Stimulated activated CD8-positive, alpha-beta memory T cell treated with anti-CD3 and anti-CD28 coated beads, Interleukin-15, amount 100 ng/mL, for 24 hours (primary cell): ENCODE measurements at regions not wholly inside any gene's neighbourhood (a gene's known extent, or its start where the extent isn't known, plus 50 kb on each side); places are given as distances from the start of the nearest gene placed in this dataset.
"Not testable (repeated sequence)": the region's sequence is repeated elsewhere in the genome, so short reads cannot be mapped to it uniquely, and the experiment has no call there.

Experiments
- DNase-seq: peaks from one replicate; pipeline ENCODE4 v3.0.0-alpha.2; 2020; ENCODE audit warnings: low read depth

DNA sequence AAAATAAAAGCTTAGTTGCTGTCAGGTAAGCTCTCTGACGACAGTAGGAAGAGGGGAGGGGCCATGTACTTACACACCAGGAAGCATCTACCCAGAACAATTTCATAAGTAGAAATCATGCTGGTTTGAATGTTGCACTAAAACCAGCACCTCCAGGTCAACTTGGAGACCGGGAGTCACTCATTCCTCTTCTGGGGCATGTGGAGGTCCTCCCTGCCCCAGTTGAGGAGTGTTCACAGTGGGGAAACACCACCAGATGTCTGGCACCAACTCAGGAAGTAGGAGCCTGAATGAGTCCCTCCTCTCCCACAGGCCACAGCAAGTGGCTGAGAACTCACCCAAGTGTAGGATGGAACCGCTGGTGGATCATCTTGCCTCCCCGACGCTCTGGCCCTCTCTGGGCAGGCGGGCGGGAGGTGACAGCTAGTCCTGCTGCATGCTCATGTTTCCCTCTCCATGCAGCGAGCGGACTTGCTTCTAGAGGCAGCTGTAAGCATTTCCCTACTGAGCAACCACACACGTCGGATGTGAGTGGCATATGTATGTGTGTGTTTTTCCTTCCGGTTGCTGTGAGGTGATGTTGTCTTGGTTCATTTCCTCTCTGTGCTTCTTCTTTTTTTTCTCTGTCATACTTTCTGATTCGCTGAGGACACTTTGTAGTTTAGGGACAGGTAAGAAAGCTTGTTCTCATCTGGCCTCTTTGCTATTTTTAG, 149.5 kb upstream of the NEDD9 start:
- DNase-seq = peak; percentile 27

DNA sequence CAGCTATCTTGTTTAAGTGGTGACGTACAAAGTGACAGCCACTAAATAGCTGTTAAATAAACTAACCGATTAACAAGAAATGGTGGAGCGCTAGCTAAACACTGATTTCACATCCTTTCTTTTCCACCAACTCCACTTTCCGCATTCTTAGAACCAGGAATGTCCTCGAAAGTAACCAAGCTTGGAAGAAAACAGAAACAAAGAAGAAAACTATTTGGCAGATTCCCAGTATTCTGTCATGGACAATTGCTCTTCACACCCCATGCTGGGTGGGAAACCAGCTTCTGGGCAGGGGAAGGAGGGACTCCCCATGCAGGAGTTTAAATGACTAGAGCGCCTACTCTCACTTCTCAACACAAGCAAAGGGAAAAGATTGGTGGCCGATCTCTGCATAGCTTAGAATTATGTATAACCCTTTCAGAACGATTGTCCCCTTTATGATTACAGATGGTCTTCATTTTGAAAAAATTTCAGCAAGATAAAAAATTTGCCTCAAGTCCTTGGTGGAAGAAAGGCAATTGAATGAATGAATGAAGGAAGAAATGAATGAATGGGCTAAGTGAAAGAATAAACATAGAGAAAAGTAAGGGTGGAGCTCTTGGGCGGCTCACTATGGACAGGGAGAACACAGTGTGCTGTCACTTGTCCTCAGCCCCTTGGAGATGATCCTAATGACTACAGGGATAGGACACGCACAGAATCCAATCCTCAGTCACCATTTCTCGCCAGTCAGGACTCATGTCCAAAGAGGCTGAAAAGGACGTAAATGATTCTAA, 148.7 kb upstream of the NEDD9 start:
- DNase-seq = no peak

DNA sequence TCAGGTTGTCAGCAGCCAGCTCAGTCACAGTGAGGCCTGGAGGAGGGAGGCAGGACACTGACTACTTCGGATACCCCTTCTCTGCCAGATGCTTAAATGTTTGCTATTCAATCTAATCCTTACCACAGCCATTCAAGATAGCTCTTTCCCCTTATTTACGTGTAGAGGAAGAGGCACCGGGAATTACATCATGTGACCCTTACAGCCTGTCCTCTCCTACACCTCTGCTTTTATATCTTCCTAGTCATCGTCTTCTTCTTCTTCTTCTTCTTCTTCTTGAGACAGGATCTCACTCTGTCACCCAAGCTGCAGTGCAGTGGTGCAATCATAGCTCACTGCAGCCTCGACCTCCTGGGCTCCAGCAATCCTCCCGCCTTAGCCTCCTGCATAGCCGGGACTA, 148.1 kb upstream of the NEDD9 start:
- no peak for DNase-seq

DNA sequence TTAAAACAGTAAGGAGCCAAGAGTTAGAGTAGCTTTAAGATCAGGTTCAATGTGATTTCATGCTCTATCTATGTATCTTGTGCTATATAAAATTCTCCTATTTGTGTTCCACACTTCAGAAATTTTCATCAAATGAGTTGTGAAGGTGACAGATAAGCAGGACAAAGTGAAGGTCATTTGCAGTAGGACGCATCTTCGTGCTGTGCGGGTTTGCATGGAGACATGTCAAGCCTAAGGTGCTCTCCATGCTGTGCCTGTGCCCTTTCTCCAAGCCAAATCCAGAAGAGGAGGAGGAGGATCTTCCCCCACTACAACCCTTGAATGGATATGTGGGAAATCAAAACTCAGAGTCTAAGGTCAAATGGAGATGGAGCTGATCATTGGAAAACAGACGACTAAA, 147.3 kb upstream of the NEDD9 start:
- DNase-seq = no peak

DNA sequence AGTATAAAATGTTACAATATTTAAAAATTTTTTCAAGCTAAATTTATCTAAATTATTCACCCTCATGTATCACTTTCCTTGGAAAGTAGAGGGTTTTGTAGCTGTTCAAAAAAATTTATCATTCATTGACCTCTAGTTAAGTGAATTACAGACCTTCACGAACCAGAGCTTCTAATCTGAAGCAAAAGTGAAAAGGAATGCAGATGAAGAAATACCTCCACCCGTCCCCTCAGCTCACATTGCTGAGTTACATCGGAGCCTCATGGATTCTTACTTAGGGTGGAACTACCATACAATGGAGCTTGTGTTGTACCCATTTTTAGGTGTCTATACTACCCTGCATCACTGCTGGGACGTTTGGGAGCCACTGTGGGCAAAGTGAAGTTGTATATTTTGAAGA, 146.2 kb upstream of the NEDD9 start:
- no peak for DNase-seq

DNA sequence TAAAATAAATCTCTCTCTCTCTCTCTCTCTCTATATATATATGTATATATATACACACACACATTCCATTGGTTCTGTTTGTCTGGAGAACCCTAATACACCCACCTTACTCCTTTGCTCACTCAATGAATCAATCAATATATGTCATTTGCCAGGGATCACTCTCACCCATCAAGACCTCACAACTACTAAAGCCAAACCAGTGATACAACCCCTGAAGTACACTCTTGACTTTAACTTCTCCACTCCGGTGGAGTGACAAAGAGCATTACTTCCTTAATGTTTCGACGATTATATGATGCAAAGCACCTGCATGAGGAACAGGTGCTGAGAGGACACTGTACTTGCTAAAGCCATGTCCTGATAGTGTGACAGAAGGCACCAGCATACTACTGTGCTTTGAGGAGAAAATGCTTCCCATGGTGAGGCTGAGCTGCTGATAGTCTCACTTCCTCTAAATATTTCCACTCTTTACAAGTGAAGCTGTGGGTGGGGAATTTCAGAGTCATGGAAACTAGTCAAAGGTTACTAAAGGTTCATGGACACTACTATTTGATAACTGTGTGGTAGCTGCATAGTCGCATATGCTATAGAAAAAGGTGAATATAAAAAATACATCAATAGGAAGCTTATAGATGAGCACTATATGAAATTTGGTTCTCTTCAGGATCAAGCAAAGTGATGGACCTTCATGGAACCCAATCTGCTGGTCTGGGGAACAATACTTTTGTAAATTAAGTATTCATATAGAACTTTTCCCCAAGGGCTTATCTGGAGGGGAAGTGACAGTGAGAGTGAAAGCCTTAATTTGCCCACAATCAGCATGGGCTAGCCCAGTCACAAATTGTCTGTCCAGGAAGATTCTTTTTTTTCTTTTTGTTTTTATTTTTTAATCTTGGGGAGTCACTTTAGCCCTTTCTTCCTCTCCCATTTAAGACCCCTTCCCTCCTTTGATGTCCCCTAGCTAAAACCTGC, 141.9 kb upstream of the NEDD9 start:
- DNase-seq = no peak

DNA sequence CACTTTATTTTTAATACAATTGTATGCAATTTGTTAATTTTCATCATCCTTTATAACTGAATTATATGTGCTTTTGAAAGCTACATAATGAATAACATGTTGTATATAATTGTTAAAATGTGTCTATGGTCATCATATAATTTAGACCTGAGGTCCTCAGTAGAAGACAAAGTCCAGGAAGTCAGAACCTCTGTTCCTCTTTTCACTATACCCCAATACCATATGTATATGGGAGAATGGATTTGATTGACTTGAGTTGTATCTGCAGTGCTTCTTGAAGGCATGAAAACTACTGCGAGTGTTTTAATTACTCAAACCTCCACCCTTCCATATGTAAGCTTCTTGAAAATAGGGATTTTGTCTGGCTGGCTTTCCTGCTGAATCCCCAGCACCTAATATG, 140.7 kb upstream of the NEDD9 start:
- DNase-seq = no peak

DNA sequence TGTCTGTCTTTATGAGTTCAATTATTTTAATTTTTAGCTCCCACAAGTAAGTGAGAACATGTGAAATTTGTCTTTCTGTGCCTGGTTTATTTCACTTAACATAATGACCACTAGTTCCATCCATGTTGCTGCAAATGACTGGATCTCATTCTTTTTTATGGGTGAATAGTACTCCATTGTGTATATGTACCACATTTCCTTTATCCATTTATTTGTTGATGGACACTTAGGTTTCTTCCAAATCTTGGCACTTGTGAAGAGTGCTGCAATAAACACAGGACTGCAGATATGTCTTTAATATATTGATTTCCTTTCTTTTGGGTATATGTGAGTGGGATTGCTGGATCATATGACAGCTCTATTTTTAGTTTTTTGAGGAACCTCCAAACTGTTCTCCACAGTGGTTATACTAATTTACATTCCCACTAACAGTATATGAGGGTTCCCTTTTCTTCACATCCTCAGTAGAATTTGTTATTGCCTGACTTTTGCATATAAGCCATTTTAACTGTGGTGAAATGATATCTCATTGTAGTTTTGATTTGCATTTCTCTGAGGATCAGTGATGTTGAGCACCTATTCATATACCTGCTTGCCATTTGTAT, 139.8 kb upstream of the NEDD9 start:
- DNase-seq = not testable (repeated sequence)

DNA sequence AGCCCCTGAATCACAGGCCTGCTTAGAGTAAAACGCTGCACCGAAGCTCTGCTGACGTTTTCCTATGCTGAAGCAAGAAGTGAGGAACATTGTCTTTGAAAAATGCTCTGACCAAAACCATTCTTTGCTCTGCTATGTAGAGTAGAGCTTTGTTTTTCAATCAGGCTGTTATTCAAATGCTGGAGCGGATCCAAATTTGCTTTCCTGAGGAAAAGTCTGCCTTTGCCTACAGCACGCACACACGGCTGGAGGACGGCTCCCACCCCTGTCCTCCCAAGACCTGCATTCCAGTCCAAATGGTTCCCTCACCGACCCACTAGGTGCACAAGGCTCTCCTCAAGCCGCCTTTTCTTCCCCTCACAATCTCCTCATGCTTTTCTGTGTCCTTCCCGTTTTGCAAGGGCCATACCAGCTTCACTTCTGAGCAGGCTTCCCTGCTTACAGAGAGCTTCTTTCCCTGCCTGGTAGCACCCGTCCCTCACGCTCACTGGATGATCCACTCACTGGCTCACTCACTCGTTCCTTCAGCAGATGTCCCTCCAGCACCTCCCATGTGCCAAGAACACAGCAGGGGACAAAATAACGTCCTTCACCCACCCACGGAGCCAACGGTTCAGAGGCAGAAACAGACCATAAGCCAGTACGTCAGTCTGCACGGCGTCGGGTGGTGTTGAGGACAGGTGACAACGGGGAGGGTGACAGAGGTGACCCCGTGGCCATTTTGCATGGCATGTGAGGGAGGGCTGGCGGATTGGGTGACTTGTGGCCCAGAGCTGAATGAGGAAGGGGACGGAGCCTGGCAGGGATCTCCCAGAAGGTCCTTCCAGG, 137.9 kb upstream of the NEDD9 start:
- no peak for DNase-seq

DNA sequence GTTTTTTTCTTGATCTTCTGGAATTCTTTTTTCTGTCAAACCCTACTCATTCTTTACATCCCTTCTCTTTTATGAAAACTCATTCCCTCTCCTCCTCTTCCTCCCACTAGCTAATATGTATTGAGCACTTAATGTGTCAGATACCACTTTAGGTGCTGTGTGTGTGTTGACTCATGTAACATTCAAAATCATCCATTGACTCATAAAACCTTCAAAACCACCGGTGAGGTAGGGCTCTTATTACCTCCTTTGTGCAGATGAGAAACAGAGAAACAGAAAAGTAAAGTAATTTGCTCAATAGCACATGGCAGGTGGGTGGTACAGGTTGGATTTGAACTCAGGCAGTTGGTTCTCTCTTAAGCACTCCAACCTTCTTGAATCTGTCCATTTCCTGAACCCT, 136.3 kb upstream of the NEDD9 start:
- no peak for DNase-seq

DNA sequence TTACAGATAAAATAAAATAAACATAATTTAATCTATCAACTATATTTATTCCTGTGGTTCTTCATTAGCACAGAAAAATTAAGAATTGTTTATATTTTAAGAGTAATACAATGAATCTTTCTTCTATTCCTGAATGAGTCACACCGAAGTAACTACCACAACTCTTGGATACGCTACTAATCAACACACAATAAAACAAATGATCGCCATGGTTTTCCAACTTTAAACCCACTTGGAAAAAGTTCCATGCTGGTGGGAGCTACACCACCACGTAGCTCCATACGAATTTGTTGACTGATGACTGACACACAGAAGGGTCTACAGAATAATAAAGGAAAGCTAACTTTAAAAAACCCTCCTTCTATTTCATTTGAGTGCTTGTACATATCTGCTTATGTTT, 135.8 kb upstream of the NEDD9 start:
- no peak for DNase-seq

DNA sequence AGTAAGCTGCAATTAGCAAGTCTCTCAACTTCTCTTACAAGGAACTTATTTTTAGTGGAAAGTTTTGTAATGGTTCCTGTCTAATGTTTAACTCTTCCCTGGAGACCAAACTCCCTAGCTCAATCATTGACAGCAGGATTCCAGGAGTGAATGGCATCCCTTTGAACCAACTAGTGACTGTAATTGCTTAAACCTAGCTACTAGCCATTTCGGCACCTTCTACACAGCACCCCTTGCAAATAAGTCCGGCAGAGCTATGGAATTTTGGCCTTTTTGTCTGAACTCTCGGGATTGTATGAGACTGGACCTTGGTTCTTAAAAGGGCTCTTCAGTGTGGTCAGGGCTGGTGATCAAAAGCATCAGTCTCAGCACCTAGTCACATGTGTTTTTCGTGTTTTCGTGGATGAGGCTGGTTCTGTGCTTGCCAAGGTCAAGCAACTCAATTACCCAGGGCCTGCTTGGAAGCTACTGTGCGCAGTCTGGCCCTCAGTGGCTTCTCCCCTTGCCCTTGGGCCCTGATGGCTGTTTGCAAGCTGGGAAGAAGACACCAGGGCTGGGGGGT, 135.3 kb upstream of the NEDD9 start:
- DNase-seq = no peak

DNA sequence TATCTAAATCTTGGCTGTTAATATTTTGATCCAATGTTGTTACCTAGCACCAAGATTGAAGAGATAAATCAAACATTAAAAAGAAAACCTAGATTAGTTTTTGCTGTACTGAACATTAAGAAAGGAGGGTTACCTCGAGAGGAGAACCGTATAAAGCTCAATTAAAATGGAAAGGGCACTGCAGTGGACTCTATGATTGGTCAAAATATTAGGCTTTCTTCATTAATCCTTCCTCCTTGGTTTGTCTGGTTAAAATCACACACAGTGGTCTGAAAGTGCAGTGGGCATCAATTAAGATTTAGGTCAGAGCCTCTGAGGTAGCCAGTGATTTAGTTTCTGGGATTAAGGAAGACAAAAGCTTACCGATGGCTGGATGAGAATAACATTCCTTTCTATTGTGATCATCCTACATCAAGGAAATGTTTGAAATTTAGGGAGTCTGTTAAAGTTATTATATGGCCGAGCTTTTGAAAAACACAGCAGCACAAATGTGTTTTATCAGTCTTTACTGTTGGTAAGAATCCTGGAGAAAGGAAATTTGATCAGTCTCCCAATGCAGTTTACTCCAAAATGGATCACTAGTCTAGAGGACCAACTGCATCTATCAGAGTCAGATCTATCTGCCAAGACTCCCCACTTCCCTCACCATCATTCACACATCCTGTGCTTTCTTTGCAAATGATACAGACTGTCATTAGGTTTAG, 134.6 kb upstream of the NEDD9 start:
- DNase-seq = no peak

DNA sequence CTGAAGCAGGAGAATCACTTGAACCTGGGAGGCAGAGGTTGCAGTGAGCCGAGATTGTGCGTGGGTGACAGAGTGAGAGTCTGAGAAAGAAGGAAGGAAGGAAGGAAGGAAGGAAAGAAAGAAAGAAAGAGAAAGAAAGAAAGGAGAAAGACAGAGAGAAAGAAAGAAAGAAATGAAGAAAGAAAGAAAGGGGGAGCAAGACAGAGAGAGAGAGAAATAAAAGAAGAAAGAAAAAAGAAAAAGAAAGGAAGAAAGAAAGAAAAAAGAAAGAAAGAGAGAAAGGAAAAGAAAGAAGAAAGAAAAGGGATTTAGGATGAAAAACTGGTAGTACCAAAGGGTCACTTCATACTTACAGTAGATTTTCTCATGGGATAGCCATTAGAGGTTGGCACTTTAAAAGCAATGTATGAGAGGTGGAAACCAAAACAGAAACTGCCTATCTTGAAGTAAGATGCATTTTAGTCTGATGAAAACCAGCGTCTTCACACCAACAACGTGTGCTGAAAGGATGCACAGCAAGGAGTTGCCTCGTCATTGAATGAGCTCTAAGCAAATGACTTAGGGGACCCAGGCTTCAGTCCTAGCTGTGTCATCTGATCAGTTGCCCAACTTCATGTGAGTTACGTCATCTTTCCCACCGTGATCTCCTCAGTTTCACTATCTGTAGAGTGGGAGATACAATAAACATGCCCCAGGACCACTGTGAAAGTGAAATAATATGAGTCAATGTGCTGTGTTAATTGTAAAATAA, 133.9 kb upstream of the NEDD9 start:
- DNase-seq = no peak

DNA sequence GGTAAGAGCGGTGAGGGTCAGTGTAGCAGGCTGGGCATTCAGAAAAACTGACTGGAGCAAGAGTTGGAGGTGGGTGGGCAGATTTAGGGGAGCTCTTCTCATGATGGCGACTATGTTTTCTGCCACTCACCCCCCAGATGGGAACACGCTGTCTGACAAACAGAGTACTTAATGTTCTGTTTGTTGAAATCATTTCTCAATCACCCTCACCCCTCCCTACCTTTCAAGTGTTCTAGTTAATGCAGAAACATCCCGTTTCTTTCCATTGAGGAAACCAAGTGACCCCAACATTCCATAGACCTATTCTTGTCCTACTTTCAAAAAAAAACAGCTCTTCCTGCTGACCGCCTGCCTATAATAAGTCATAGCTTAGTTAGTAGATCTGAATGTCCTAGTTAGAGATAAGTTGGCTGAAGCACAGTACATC, 132.5 kb upstream of the NEDD9 start:
- DNase-seq = no peak

DNA sequence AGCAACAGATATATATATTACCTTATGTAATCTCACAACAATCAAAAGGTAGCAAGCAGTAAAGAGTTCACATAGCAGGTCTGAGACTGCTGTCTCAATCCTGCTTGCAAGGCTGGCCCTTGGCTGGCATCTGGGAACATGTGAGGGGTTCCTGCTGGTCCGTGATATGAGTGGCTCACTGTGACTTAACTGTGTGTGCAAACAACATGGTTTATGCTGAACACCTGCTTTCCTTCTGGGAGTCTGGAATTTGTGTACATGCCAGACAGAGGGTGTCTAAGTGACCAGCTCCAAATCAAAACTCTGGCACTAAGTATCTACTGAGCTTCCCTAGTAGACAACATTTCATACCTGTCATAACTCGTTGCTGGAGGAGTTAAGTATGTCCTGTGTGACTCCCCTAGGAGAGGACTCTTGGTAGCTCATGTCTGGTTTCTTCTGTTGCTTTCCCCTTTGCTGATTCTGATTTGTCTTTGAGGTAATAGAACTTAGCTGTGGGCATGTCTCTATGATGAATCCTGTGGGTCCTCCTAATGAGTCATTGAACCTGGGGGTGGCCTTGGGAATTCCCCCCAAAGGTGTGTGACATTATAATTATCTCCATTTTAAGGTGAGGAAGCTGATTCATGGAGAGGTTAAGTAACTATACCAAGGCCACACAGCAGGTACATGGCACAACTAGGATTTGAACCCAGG, 131.6 kb upstream of the NEDD9 start:
- no peak for DNase-seq

DNA sequence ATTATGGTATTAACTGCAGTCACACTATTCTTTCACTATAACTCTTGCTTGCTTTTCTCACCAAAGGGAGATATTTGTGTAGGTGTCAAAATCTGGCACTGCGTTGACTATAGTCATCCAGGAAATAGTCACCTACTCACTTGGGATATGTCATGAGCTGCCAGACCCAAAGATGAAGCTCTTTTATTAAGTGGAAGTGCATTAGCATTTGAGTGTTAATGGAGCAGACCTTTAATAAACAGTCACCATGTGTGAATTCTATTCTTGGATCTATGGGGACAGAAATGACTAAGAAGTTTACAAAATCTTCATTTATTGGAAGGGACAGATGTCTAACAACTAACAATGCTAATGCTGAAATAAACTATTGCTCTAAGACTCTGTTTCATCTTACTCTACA, 130.1 kb upstream of the NEDD9 start:
- DNase-seq = no peak

DNA sequence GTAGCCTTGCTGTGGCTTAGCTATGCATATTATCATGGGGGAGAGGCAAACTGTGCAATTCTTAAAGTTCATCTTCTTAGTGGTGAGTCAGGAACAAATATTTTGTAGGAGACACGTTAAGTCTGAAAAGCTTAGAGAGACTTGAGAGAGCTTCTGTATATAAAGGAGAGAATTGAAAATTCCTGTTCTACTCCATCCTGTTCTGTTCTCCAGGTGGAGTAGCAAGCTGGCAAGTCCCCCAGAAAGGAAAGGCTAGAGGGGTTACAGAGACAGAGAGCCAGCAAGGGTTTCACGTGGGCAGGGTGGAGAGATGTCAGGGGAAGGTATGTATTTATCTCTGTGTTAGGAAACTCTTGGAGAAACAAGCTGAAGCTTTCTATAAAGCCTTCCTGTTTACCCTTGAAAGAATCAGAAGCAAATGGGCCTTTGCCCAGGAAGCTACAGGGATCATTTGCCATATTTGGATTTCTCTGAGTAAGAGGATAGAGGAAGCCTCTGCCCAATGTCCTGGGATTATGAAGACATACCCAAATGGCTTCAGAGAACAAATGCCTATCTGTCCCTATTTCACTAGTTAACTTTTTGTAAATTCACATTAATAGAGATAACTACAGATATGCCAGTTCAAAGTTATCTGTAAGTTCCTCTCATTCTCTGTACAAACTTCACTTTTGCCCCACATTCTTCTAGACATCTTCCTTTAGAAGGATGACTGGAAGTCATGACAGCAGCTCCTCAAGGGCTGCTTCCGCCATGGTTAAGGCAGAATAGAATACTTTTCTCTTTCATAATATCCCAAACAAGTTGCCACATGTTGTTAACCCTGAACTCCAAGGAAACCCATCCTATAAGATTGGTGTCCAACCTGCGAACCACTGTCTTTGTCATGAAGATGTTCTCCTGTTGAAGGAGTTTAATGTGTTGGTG, 126.7 kb upstream of the NEDD9 start:
- DNase-seq = no peak
